Uterus (tissue), 3 donors: ENCODE measurements at regions not wholly inside any gene's neighbourhood (a gene's known extent, or its start where the extent isn't known, plus 50 kb on each side); places are given as distances from the start of the nearest gene placed in this dataset.
"Not testable (repeated sequence)": the region's sequence is repeated elsewhere in the genome, so short reads cannot be mapped to it uniquely, and the experiment has no call there.

Source experiments
- DNase-seq, 2 donors: peaks; one replicate each; pipeline ENCODE4 v3.0.0-alpha.2; 2019 to 2020
- H3K27ac ChIP-seq, 2 donors: fragments of 200-600 bp; sonication (generic); 1 replicate in 1 of 2; 2 replicates in 1 of 2; pipeline ENCODE4 v1.5.1; 2016 to 2018
- H3K27me3 ChIP-seq, 2 donors: fragments of 200-600 bp; sonication (generic); one replicate each; pipeline ENCODE4 v1.5.1; 2018 to 2019; ENCODE audit warnings: control low read depth in 1 of 2
- H3K36me3 ChIP-seq, 2 donors: fragments of 200-600 bp; sonication (generic); one replicate each; pipeline ENCODE4 v1.5.1; 2019; ENCODE audit warnings: control low read depth in 1 of 2
- H3K4me1 ChIP-seq, 2 donors: fragments of 200-600 bp; sonication (generic); one replicate each; pipeline ENCODE4 v1.5.1; 2018 to 2019; ENCODE audit warnings: control low read depth in 1 of 2
- H3K4me3 ChIP-seq, 2 donors: fragments of 200-600 bp; sonication (generic); 1 replicate in 1 of 2; 2 replicates in 1 of 2; pipeline ENCODE4 v1.5.1; 2018 to 2019; ENCODE audit warnings: mild to moderate bottlenecking in 1 of 2
- H3K9me3 ChIP-seq, 2 donors: fragments of 200-600 bp; sonication (generic); one replicate each; pipeline ENCODE4 v1.5.1; 2019; ENCODE audit warnings: control low read depth in 1 of 2
- CTCF ChIP-seq, 4 experiments: fragments of 200-600 bp in 2 of 4; fragments of 450-650 bp in 2 of 4; sonication (generic) in 2 of 4; IDR thresholded peaks; one replicate each; pipeline ENCODE4 v1.5.1; 2016 to 2019; ENCODE audit warnings: antibody characterized with exemption in 4 of 4, mild to moderate bottlenecking in 2 of 4, moderate library complexity in 1 of 4
- POLR2A ChIP-seq, 2 donors: fragments of 450-650 bp; IDR thresholded peaks; one replicate each; pipeline ENCODE4 v1.6.1; 2016; ENCODE audit warnings: antibody characterized with exemption in 2 of 2, mild to moderate bottlenecking in 1 of 2, moderate library complexity in 1 of 2
- intact Hi-C: fragments of 100-400 bp; cut with DNase I; formaldehyde crosslinking; loops from one replicate; pipeline ENCODE4 v1.15.1; 2023; ENCODE audit warnings: low total_unique reads
- donor health status: DM: yes; HTN: yes; CAD: no.

- intact Hi-C loops: no loop called here
Observed at GRCh38 chr5:158039441-158039840, 180.5 kb upstream of the CLINT1 start.

DNA sequence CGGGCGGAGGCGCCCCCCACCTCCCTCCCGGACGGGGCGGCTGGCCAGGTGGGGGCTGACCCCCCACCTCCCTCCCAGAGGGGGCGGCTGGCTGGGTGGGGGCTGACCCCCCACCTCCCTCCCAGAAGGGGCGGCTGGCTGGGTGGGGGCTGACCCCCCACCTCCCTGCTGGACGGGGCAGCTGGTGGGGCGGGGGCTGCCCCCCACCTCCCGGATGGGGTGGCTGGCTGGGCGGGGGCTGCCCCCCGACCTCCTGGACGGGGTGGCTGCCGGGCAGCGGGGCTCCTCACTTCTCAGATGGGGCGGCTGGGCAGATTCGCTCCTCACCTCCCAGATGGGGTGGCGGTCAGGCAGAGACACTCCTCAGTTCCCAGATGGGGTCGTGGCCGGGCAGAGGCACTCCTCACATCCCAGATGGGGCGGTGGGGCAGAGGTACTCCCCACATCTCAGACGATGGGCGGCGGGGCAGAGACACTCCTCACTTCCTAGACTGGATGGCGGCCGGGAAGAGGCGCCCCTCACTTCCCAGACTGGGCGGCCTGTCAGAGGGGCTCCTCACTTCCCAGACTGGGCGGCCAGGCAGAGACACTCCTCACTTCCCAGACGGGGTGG, 178.1 kb upstream of the CLINT1 start:
- H3K9me3 ChIP-seq, H3K27me3 ChIP-seq, intact Hi-C loops, H3K4me1 ChIP-seq, H3K27ac ChIP-seq, H3K4me3 ChIP-seq, H3K36me3 ChIP-seq, DNase-seq: not testable (repeated sequence)

More at GRCh38 chr5:158039441-158039840, 180.5 kb upstream of the CLINT1 start:
- DNase-seq: no peak
- no peaks in the 10 kb centered on the region for H3K27me3 ChIP-seq
- H3K27ac ChIP-seq: no peak overlapping the region
- H3K4me3 ChIP-seq: no peak overlapping the region
- no peaks in the 10 kb centered on the region for H3K4me1 ChIP-seq
- no peaks in the 10 kb centered on the region for H3K9me3 ChIP-seq
- TF ChIP-seq CTCF (IDR thresholded peaks at IDR 0.05): no peak
- no peaks in the 10 kb centered on the region for H3K36me3 ChIP-seq

DNA sequence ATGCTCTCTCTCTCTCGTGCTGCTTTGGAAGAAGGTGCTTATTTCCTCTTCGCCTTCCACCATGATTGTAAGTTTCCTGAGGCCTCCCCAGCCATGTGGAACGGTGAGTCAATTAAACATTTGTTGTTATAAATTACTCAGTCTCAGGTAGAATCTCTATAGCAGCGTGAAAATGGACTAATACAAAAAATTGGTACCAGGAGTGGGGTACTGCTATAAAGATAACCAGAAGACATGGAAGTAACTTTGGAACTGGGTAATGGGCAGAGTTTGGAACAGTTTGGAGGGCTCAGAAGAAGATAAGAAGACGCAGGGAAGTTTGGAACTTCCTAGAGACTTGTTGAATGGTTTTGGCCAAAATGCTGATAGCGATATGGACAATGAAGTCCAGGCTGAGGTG, 175.6 kb upstream of the CLINT1 start:
- H3K9me3 ChIP-seq, H3K27ac ChIP-seq, H3K4me1 ChIP-seq, DNase-seq, H3K4me3 ChIP-seq, H3K36me3 ChIP-seq, H3K27me3 ChIP-seq, intact Hi-C loops: not testable (repeated sequence)

DNA sequence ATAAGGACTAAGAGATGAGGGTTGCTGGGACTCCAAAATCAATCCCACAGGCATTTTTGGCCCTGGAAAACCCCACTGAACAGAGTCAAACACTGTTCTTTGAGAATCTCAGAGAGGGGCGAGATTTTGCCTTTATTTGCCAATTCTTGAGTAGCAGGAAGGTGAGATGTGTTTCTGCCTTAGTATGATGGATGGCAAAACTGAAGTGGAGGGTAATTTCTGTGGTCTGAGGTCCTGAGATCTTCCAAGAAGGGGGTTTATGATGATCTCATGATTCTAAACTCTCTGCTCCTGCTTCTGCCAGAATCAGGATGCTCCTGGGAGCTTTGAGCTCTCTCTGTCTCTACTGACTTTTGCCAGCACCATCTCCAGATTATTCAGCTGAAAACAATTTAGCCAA, 174.8 kb upstream of the CLINT1 start:
- H3K9me3 ChIP-seq: no peaks in the 10 kb centered on the region
- no peak overlapping the region for H3K4me3 ChIP-seq
- H3K27ac ChIP-seq: no peak overlapping the region
- no peaks in the 10 kb centered on the region for H3K4me1 ChIP-seq
- no peaks in the 10 kb centered on the region for H3K36me3 ChIP-seq
- intact Hi-C loops: no loop called here
- TF ChIP-seq CTCF (IDR thresholded peaks at IDR 0.05) (no peak), POLR2A (IDR thresholded peaks at IDR 0.05) (no peak)
- no peaks in the 10 kb centered on the region for H3K27me3 ChIP-seq
- DNase-seq: no peak

DNA sequence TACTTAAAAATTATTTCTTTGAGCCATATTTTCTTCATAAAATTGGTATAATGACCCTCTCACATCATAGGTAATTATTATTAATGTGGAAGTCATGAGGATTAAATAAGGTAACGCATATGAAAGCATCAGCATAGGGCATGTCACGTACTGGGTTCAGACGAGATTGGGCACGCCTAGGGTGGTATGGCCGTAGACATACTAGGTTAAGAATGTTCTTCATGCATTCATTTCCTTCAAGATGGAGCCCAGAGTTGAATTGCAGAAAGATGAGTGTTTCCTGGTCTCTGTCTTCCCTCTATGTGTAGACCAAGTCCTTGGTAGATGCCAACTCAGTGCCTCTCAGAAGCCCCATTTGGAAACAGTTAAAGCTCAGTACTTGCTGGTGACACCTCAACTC, 174.1 kb upstream of the CLINT1 start:
- DNase-seq: no peak
- Histone ChIP-seq H3K9me3 (no peaks in the 10 kb centered on the region), H3K27me3 (no peaks in the 10 kb centered on the region), H3K36me3 (no peaks in the 10 kb centered on the region), H3K27ac (no peak overlapping the region), H3K4me1 (no peaks in the 10 kb centered on the region), H3K4me3 (no peak overlapping the region)
- intact Hi-C loops: no loop called here
- TF ChIP-seq CTCF (IDR thresholded peaks at IDR 0.05) (no peak), POLR2A (IDR thresholded peaks at IDR 0.05) (no peak)

- no peak for TF ChIP-seq CTCF (IDR thresholded peaks at IDR 0.05)
- no peak for TF ChIP-seq POLR2A (IDR thresholded peaks at IDR 0.05)
- H3K9me3 ChIP-seq: no peaks in the 10 kb centered on the region
- H3K27me3 ChIP-seq: no peaks in the 10 kb centered on the region
- no peak overlapping the region for H3K4me3 ChIP-seq
- no peaks in the 10 kb centered on the region for H3K36me3 ChIP-seq
- DNase-seq: no peak
- no peak overlapping the region for H3K27ac ChIP-seq
- H3K4me1 ChIP-seq: no peaks in the 10 kb centered on the region
- intact Hi-C loops: no loop called here
Observed at GRCh38 chr5:158032246-158032645, 173.3 kb upstream of the CLINT1 start.
